NCI-H446 (cell line): ENCODE measurements at regions not wholly inside any gene's neighbourhood (a gene's known extent, or its start where the extent isn't known, plus 50 kb on each side); places are given as distances from the start of the nearest gene placed in this dataset.

ENCODE experiments used
- DNase-seq, 2 experiments: peaks; one replicate each; lab custom pipeline; 2025; lab: John Stamatoyannopoulos, UW

DNA sequence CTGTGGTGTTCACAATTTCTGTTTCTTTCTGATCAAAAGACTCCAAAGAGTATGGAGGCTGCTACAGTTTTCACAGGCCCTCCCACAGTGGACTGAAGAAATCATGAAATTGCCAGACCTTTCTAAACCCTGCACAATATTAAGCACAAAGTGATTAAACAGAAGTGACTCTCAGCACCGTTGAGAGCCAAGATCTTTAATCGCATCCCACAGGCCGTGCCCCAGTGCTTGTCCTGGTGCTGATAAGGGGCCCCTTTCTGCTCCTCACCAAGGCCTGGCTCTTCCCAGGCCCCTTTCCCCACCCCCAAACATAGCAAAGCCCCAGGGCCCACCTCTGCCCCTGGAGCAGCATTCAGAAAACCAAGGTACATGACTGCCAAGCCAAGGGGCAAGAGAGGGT, 57.4 kb upstream of the BMAL1 start:
- DNase-seq: no peak

DNA sequence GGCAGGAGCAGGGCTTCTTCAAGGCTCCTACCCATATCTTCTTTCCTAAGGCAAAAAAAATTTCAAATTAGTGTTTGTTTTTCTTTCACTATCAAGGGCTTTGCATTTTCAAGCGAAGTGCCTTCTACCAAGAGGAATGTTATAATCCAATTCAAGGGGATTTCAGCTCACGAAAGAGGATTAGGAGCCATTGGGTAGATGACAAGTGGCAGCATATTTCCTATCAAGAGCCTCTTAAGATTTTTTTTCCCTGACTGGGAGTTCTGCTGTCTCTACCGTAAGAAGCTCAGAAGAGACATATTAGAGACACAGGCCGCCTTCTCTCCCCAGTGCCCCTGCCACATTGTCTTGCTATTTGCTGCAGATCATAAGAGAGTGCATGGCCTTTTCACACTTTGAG, 55.9 kb upstream of the BMAL1 start:
- DNase-seq: no peak

DNA sequence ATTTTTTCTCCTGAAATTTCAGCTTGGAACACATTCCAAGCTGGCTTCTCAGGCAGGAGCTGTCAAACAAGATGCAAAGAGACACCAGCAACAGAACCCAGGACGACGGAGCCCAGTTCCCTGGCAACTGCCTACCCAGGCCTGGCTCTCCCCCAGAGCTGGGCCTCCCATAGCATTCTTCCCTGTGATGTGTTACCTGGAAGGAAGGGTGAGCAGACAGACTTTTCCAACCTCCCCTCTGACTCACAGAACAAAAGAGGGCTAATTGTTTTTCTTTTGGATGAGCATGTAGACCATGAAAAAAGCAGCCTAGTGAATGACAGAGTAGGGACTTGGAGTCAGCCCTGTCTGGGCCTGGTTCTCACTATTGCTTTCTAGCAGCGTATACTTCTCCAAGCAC, 55.3 kb upstream of the BMAL1 start:
- DNase-seq: no peak

DNA sequence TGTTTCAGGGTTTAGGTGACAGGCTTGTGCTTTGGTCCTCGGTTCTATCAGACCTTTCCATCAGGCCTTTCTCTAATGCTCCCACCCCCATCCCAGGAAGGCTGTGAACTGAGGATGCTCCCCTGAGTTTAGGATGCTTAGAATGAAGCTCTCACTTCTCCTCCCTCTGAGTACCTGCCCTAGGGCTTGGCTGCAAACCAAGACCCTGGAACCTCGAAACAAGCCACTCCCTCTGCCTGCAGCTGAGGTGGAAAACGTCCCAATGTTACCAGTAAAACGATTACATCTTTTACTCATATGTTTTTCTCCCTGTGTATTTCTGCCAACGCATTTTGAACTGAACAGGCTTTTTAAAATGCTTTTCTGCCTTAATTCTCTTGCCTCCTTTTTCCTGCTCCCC, 54.5 kb upstream of the BMAL1 start:
- DNase-seq: no peak

DNA sequence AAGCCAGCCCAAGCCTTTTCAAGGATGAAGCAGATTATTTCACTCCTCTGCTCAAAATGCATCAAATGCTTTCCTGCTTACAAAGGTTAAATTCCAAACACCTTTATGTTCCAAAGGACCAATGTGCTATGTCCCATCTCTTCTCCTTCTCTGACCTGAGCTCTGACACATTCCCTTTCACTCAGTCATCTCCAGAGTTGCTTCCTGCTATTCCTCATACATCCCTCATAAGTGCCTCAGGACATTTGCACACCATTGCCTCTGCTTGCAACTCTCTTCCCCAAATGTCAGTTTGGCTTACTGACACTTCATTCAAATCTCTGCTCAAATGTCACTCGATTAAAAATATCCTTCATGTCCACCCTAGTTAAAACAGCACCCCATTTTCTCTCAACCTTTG, 53.3 kb upstream of the BMAL1 start:
- no peak for DNase-seq

DNA sequence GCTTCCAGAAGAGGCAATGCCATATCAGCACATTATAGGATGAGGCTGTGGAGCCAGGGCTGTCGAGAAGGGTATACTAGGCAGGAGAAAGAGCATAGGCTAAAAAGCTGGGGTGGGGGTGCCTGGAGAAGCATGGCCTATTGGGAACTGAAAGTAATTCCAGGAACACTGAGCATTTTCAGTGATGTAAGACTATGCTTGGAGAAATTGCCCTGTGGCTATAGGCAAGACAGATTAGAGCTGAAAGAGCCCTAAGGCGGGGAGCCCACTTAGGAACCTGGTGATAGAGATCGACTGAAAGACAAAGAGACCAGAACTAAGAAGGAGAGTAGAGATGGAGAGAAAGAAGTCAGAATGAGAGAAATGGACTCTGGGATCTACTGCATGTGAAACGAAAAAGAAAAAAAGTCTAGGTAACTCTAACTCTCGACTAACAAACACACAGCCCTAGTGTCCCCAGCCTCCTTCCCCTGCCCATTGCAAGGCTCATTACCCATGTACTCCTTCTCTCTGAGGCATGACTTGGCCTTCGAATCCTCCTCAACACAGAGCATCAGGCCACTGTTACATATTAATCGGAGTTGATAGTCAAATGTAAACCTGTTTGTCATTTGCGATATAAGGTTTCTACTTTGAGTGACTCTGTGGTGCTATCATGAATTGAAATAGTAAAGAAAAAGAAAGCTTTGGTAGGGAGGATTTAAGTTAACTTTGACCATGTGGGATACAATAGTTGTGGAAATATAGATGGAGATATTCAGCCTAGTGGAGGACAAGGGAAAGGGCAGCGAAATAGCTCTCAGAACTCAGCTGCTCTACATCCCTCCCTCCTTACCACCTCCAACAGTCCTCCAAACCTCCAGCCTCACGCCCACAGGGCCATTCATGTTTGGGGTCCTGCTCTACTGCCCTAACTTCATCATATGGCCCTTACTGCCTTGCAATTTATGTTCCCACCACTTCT, 52.3 kb upstream of the BMAL1 start:
- DNase-seq: no peak

DNA sequence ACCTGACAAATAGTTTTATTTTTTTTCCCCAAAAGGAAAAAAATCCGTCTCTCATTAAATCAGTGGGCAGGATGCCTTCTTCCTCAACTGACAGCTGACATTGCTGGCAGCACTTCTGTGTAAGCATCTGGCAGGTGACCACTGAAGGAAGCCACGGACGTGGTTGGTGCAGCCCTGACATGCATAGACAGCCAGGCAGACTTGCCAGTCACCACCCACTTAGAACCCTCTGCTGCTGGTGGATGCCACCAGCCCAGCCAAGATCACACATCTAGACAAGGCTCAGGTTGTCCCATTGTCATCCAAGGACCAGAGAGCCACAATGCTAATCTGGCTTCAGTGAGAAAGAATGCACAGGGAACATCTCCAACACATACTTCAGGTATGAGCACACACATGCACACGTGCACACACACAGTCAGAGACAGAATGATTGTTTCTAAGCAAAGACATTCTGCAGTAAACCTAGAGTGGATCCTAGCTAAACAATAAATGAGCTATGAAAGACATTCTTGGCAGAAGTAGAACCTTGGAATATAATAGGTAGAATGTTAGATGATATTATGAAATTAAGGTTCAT, 49.8 kb upstream of the BMAL1 start:
- no peak for DNase-seq
